HPDE6-E6E7 (cell line): ENCODE measurements at regions not wholly inside any gene's neighbourhood (a gene's known extent, or its start where the extent isn't known, plus 50 kb on each side); places are given as distances from the start of the nearest gene placed in this dataset.

Source experiments
- DNase-seq: peaks from one replicate; pipeline ENCODE4 v3.0.0; 2011; ENCODE audit warnings: missing footprints; ENCODE audit errors: extremely low spot score

DNA sequence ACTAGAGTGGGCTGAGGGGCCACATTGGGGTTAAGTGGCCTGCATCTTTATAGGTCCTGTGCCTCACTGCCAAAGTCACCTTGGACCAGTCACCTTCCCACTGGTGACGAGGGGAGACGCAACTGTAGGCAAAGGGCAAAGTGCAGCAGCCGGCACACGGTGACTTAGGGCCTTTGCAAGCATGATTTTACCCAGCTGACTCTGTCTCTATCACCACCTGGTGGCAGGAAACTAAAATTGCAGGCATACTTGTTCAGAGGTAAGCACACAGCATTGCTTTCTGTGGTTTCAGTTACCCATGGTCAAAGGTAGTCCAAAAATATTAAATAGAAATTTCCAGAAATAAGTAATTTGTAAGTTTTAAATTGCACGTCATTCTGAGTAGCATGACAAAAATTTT lies 1164.4 kb downstream of the BRD1 start:
- no peak for DNase-seq

DNA sequence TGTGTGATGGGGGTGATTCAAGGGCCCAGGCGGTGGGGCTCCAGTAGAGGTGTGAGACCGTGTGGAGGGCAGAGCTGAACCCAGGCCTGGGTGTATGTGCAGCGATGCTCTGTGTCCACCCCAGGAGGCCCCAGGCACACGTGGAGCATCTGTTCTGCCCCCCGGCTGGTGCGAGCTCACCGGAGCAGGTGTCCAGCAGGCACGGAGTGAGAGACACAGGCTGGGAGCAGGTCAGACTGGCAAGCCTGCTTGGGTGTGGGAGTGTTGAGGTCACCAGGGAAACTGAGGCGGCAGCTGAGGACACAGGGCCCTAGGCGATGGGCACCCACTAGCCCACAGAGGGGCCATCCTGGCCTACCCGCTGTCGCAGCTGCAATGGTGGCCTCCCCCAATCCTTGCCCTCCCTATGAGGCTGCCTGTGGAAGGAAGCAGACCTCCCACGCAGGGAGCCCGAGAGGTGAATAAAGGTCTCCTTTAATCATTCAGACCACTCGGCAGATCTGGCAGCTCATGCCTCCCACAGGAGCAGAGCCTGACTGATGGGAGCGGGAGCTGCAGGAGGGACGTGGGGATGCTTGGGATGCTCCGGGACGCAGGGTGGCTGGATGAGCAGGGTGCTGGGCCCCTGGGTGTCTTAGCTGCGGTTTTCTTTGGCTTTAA lies 1165.1 kb downstream of the BRD1 start:
- DNase-seq: no peak

DNA sequence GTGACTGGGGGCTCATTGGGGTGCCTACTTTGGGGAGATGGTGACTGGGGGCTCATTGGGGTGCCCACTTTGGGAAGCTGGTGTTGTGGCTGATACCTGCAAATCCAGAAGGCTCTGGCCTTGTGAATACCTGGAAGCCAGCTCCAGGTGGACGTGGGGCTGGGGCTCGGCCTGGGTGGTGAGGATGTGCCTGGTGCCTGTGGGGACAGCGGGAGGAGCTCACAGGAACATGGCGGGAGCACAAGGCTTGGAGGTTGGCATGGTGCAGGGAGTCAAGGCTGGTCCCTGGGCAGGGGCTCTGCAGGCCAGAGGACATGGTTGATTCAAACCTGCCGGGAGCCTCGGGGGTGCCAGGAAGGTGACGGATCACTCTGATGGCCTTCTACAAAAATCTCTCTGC lies 1165.7 kb downstream of the BRD1 start:
- no peak for DNase-seq

DNA sequence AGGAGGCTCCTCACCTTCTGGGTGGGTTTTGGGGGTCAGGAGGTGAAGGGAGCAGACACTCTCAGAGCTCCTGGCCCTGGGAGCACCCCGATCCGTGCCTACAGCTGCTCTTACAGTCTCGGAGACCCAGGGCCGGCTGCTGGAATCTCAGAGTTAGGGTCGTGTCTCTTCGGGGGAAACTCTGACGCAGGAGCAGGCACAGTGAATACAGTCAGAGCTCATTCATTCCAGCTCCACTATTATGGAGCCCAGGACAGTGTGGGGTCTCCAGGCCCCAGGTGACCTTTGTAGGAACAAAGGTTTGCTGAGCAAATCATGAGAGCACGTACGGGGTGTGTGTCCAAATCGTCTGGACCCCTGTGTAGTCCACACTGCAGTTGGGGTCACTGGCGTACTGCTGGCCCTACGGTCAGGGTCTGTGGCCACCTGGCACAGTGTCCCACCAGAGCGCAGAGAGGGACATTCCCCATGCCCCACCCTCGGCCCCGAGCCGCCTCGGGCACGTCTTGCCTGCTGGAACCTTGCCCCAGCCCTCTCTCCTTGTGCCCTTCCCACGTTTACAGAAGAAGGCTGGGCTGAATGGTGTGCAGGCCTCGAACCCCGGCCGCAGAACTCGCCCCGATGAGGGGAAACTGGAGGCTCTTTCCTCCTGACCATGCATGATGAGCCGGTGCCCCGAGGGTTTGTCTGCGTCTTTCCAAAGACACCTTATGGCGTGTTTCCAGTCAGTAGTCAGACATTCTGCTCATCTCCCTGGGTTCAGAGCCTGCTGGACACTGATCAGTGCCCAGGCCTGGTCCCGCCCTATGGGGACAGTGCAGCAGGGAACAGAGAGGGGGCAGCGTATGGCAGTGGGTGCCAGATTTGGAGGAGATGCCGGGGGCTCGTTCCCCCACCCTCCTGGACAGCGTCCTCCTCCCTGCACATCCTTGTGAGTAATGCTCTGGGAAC lies 1166.6 kb downstream of the BRD1 start:
- no peak for DNase-seq

DNA sequence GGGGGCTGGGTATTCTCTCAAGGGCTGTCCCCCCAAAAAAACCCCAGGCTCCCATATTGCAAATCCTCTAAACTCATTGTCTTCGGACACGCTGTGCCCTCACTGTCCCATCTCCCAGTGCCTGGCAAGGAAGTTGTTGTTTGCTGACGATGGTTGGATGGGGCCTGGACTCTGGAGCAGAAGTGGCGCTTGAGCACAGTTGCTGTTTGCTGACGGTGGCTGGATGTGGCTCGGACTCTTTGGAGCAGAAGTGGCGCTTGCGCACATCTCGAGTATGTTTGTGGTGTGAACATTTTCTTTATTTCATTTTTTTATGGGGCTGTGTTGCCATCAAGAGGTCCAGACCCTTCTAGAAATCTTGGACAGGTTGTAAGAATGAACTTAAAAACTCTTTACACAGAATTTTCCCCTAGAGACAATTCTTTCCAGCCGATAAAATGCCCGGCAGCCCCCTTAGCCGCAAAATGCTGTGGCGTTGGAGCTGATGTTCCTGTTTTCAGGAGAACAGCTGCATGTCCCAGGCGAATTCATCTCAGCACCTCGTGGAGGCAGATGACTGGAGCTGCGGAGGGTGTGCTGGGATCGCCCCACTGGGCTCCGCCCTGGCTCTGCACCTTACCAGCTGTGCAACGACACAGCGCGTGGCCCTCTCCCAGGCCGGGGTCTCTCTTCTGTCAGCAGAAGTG lies 1167.4 kb downstream of the BRD1 start:
- no peak for DNase-seq

DNA sequence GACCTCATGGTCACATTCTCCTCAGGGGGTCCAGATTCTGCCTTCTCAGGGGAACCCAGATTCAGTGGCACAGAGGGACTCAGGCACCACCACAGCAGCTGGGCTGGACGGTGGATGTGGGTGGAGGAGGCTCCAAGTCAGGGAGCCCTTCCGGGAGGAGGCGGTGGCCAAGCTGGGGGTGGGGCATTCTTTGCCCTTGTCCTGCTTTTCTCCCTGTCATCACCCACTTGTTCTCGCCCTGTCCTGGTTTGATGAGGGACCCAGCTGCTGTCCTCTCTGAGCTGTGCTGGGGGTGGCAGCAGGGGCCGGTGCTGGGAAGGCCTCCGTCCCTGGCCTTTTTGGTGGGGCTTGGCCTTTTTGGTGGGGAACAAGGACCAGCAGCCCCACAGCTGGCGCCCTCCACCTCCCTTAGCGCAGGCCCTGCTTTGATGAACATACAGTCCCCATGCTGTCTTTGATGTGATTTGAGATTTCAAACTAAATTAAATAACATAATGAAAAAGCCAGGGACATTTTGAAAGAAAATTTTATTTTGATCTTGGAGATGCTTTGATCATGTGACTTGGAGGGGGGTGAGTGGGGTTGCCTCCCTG lies 1168.2 kb downstream of the BRD1 start:
- no peak for DNase-seq

DNA sequence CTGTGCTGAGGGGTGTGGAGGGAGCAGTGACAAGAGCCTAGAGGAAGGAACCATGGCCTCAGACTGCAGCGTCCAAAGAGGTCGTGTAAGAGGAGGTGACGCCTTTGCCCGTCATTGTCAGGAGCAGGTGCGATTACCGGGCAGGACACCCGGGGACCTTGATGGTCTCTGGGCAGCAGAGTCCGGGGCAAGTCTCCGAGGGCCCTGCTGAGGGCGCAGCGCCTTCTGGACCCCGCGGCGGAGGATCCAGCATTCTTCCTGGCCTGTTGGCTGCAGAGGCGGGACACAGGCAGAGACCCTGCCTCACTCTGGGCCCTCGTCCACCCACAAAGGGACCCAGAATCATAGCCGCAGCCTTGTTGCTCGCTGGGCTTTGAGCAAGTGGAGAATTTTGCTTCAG lies 1168.8 kb downstream of the BRD1 start:
- DNase-seq: no peak

DNA sequence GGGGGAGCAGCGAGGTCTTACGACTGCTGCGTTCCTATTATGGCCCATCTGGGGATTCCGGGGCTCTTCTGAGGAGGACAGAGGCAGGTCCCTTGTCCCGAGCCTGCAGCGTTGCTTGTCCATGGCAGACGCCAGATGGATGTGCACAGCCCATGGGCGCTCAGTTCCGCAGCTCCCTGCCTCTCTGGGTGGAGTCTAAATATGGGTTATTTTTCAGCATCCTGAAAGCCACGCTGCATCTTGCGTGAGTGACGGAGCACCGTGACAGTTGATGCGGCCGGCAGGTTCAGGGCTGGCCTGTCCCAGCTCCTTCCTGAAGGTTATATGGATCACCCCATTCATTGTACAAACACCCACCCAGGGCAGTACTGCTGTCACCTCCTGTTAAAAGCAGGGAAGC lies 1169.4 kb downstream of the BRD1 start:
- DNase-seq: no peak

DNA sequence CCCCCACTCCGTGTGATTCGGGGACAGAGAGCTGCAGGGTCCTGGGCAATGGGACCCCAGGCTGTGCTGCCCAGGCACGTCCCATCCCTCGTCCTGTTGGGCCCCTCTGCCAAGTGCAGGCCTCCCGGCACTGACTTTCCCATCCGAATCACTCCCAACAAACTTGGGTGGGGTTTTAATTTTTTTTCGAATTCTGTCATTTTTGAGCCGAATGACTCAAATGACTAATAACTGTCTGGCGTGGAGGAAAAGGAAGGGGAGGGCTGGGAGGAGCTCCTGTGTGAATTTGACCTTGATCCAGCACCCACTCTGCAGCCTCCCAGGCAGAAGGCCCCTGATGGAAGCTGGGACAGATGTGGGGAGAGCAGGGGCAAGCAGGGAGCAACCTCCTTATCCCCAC lies 1173.2 kb downstream of the BRD1 start:
- DNase-seq: no peak

DNA sequence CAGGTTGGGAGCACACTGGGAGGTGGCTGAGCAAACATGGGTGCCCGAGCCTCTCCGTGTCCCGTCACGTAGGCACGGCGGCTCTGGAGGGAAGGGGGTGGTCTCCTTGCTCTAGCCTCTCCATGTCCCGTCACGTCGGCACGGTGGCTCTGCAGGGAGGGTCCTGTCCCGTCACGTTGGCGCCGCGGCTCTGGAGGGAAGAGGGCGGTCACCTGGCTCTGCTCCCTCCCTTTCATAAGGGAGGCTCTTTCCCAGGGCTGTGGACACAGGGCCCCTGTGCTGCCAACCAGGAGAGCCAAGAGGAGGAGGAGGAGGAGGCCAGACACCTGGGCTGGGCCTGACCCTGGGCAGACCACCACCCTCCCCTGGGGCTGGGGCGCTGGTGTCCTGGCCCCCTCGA lies 1173.7 kb downstream of the BRD1 start:
- DNase-seq: no peak

DNA sequence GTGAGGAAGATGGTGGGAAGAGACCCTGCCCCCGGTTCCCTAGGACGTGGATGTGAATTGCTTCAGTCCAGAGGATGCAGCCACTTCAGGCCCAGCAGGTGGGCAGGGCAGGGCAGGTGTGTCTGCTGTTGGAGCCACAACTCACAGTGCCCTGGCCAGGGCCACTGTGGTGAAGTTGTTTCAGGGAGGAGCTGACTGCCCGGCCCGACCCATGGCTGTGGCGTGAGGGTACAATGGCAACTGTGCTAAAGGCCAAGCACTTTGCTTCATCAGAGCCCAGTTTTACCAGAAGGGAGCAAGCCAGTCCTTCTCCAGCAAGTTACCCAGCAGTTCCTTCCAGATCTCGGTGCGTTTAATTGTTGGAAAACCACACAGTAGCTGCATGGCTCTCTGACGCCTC lies 1174.4 kb downstream of the BRD1 start:
- no peak for DNase-seq

DNA sequence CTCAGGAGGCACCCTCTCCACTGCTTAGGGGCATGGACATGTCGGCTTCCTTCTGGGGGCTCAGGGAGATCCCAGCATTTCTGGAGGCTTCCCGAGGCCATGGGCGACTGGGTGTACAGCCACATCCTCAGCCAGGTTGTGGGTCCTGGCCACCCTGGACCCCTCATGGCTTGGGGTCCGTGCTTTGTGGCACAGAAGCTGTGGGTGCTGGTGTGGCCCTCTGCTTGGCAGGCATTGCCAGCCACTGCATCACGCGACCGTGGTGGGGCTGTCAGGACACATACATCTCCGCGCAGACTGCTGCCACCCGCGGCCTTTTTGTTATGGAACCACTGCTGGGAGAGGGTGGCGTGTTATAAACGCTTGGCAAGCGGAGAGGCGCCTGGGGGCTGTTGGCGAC lies 1174.9 kb downstream of the BRD1 start:
- no peak for DNase-seq

DNA sequence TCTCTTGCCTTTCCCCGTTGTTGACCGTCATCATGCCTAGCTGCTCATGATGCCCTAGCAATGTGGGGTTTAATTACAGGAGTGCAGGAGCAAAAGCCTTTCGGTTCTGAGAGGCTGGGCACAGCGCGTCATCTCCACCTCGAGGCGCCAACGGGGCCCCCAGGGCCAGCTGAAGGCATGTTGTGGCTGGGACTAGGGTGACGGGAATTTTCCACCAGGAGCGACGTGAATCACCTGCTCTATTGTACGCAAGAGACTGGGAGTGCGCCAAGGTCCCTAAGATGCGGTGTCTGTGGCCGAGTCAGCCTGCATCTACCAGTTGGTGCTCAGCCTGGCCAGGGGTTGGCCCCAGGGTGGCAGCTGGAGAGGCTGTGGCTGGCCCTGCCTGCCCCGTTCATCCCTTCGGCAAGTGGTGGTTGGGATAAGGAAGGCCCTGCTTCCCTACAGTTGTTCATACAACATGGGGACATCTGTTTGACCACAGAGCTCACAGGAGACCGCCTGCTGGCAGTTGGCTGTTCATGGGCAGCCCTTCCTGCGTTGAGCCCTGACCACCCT lies 1175.6 kb downstream of the BRD1 start:
- DNase-seq: no peak

DNA sequence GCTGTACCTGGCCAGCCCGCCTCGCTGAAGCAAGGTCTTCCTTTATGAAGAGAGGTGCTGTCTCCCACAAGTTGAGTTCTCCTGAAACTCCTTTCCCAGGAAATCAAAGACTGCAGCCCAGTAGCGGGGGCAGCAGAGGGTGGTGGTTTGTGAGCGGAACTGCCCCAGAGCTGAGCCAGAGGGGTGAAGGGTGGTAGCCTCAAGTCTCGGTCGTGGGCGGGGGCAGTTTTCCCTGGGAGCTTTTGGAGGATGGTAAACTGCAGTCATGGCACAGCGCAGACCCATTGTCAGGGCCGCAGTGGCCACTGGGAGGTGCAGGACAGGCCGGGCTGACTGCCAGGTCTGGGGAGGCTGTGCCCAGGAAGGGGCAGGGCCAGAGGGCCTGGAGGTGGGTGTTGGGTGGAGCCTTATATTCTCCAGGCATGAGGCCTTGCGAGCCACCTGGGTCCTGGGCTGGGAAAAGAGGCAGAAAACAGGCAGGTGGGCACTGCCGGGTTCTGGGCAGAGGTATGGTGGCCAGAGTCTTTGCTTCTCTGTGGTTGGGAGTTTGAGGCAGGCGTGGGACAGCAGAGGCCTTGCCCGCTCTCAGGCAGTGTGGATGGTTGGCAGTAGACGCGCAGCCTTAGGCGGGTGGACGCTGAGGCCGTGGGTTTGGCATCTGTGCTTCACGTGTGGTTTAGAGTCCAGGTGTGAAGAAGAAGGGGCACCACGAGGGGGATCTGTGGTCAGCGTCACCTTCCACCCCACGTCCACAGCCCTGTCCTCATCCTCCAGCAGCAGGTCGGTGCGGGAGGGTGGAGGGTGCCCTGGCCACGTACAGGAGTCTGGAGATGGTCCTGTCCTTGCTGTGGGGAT lies 1176.4 kb downstream of the BRD1 start:
- no peak for DNase-seq

DNA sequence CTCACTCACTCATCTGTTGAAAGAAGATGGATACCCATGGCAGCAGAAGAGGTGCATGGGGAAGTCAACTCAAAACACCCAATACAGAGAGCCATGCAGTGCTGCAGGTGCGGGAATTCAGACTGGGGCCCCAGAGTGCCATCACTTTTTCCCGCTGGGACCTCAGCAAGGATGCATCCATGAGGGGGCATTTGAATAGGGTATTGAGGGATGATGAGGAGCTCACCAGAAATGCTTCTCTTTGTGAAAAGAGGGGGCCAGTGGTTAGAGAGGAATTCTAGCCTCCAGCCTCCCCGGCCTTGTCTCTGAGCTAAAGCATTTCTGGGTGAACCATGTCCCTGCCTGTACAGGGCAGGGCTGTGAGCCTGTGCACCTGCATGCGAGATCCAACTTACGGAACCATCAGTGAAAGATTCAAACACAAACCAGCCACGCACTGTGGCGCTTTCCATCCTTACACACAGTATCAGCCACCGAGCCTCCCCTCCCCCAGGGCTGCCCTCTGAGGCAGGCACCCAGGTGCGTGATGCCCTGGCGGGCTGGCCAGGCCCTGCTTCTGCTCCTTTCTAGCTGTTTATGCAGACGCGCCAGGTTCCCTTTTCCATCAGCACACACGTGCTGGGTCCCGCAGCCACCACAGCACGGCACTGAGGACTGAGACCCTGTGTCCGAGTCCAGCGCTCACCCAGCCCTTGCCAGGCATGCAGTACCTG lies 1177.2 kb downstream of the BRD1 start:
- no peak for DNase-seq

DNA sequence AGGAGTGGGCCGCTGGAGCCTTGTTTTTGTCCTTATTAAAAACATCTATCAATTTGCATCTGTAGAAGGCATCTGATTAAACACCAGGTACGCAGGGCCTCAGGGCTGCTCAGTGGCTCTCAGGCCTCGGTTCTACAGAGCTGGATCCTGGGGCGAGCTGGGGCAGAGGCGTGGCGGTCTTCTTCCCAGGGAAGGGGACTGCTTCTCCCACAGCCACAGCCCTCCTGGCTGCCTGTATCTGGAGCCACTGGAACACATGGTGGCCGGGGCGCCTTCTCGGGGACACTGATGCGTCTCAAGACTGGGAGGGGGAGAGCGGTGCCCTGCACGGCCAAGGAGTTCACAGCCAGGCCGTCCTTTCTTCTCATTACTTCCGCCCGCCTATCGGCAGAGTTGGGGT lies 1178.2 kb downstream of the BRD1 start:
- DNase-seq: no peak

DNA sequence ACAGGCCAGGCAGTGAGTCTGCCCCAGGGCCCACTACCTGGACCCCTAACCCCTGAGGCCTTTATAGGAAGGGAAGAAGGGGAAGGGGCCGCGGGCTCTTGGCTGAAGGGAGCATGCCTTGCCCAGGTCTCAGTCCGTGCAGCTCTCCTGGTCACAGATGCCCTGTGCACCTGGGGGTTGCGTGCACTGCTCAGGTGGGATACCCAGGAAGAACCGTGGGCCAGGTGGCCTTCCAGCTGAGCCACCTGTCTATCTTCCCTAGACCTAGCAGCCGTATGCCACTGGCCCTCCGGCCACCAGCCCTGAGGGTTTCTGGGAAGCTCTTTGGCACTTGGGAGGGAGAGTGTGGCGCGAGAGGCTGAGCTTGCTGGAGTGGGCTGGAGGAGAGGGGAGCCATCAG lies 1178.6 kb downstream of the BRD1 start:
- no peak for DNase-seq

DNA sequence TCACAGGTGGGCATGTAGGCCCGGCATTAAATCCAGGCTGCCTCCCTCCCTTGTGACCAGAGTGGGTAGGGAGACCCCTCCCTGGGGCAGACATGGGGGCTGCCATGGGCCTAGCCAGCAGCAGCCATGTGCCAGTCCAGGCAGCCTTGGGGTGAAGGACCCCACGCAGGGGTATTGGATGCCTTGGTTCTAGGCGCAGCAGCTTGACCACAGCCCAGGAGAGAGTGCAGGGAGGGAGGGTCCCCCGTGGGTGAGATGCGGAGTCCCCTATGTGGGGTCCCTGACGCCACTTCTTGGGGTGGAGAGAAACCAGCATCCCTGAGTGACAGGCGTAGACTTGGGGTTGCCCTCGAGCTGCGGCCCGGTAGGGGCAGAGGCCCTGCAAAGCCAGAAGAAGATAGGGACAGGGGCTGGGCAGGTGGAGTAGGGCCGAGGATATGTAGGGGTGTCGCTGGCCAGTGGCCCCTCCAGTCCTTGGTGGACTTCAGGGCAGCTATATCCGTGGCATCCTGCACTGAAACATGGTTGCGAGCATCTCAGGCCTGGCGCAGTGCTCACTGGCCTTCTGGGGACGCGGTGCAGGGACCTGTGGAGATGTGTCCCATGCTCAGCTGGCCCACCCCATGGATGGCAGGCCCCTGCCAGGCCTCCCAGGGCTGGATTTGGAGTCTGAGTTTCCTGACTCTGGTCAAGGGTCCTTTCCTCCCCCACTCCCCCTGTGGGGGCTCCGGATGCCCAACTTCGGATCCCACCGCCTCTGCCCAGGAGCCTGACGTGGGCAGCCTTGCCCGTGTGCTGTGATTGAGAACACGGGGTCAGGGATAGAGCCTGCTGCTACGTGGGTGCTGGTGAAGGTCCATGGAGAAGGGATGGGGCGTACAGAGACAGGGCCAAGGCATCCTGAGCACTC lies 1179.8 kb downstream of the BRD1 start:
- DNase-seq: no peak

DNA sequence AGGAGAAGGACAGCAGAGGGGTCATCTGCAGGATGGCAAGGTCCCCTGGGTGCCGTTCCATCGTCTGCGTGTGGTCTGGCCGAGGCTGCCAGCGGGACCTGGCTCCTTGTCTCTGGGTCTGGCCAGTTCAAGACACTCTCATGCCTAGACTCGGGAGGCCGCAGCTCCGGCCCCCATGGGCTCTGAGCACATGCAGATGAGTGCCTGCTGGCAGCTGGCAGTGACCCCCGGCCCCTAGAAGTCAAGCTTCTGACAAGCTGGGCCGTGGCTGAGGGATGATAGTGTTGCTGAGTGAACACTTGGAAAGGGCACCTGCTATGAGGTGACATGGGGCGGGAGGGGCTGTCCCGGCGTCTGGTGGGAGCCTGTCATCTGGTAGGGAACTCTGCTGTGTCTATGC lies 1180.6 kb downstream of the BRD1 start:
- DNase-seq: no peak
